ENCODE measurements at regions not wholly inside any gene's neighbourhood (a gene's known extent, or its start where the extent isn't known, plus 50 kb on each side); places are given as distances from the start of the nearest gene placed in this dataset.

DNA sequence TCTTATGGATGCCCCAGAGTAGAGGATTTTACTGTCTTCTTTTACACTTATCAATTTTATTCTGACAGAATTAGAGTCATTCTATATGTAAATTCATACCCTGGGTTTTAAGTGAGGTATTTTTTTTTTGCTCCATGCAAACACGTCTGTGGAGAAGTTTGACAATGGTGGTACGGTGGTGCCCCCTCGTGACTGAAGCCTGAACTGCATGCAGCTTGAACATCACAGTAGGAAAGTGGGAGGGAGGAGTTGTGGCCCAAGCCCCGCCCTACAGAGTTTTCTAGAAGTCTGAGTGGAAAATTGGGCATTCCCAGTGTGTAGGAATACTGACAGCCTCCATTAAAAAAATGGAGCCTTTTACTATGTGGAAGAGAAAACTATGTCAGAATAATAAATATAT, 73.3 kb upstream of the RAB40AL start:
- Histone ChIP-seq H3K36me3 (ENCODE audit: control insufficient read depth, insufficient read depth, low read length) (no peaks in the 10 kb centered on the region), H3K4me3 (replicated peaks; ENCODE audit: low read depth, low read length) (no peak overlapping the region), H3K27me3 (replicated peaks; ENCODE audit: control insufficient read depth, insufficient read depth, low read length) (no peaks in the 10 kb centered on the region)
- peak; percentile 13 for DNase-seq (ENCODE audit: extremely low read depth, insufficient read length)
- TF ChIP-seq, protein P1, sequence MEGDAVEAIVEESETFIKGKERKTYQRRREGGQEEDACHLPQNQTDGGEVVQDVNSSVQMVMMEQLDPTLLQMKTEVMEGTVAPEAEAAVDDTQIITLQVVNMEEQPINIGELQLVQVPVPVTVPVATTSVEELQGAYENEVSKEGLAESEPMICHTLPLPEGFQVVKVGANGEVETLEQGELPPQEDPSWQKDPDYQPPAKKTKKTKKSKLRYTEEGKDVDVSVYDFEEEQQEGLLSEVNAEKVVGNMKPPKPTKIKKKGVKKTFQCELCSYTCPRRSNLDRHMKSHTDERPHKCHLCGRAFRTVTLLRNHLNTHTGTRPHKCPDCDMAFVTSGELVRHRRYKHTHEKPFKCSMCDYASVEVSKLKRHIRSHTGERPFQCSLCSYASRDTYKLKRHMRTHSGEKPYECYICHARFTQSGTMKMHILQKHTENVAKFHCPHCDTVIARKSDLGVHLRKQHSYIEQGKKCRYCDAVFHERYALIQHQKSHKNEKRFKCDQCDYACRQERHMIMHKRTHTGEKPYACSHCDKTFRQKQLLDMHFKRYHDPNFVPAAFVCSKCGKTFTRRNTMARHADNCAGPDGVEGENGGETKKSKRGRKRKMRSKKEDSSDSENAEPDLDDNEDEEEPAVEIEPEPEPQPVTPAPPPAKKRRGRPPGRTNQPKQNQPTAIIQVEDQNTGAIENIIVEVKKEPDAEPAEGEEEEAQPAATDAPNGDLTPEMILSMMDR (IDR thresholded peaks at IDR 0.05; ENCODE audit: insufficient read depth, low read length, poor library complexity, severe bottlenecking) = peak; percentile 90

DNA sequence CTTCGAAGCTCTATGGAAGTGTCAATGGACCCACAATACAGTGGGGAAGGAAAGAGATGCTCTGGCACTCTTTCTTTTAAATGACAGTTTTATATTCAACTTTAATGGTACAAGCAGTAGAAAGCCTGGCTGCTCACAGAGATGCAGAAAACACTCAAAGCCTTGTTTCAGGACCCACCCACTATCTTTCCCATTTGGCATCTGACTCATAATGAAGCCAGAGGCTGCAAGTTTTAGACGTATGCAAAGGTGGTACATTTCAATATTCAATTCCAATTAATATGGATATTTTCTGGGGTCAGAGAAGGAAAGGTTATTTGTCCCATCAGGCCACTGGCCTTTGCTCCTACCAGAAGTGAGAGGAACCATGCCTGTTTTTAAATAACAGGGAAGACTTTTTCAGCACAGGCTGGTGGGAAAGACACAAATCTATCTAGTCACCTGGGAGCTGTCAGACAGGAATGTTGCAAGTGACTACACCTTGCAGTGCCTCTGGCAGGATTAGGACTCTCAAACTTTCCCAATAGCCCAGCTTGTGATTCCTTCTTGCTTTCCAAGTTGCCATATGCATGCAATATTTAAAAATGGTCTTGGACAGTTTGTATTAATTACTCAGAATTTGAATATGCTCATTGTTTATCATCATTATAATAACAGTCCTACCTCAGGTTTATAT, 70.0 kb upstream of the RAB40AL start:
- TF ChIP-seq, protein P1 (IDR thresholded peaks at IDR 0.05; ENCODE audit: insufficient read depth, low read length, poor library complexity, severe bottlenecking) = no peak
- Histone ChIP-seq H3K36me3 (ENCODE audit: control insufficient read depth, insufficient read depth, low read length) (no peaks in the 10 kb centered on the region), H3K27me3 (replicated peaks; ENCODE audit: control insufficient read depth, insufficient read depth, low read length) (no peaks in the 10 kb centered on the region), H3K4me3 (replicated peaks; ENCODE audit: low read depth, low read length) (no peak overlapping the region)
- no peak for DNase-seq (ENCODE audit: extremely low read depth, insufficient read length)

DNA sequence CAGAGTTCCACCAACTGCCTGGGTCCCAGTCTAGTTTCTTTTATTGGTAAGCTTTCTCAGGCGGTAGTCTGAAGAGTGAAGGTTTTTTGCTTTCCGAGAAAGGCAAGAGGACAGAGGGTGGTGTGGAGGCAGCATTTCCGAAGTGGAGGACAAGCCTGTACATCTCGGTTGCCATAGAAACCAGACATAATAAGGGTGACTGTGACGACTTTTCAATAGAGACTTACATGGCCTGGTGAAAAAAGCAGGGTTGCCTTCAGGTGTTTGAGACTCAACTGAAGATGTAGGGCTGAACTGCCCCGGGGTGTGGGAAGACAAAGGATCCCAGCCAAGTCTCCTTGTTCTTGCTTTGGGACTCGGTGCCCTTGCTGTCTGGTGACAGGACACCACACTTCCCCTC, 53.6 kb upstream of the RAB40AL start:
- TF ChIP-seq, protein P1 (IDR thresholded peaks at IDR 0.05; ENCODE audit: insufficient read depth, low read length, poor library complexity, severe bottlenecking) = no peak
- Histone ChIP-seq H3K4me3 (replicated peaks; ENCODE audit: low read depth, low read length) (no peak overlapping the region), H3K36me3 (ENCODE audit: control insufficient read depth, insufficient read depth, low read length) (no peaks in the 10 kb centered on the region; the same call in 1 of the 2 replicates), H3K27me3 (replicated peaks; ENCODE audit: control insufficient read depth, insufficient read depth, low read length) (no peaks in the 10 kb centered on the region)
- no peak for DNase-seq (ENCODE audit: extremely low read depth, insufficient read length)
